HG02973 (cell line): ENCODE measurements at regions not wholly inside any gene's neighbourhood (a gene's known extent, or its start where the extent isn't known, plus 50 kb on each side); places are given as distances from the start of the nearest gene placed in this dataset.

Experiments used
- ATAC-seq: cut with Tn5 transposase; IDR thresholded peaks from one replicate; pipeline ENCODE4 v1.9.1; 2021; ENCODE audit warnings: moderate library complexity; ENCODE audit not compliant: unreplicated experiment

GRCh38 chr15:53307952-53308624 lies 451.4 kb downstream of the WDR72 start:
- no peak for ATAC-seq

- ATAC-seq = no peak
These were observed 453.9 kb downstream of the WDR72 start for GRCh38 chr15:53305554-53305953.

- no peak for ATAC-seq
These were observed 454.4 kb downstream of the WDR72 start for GRCh38 chr15:53305101-53305500.

GRCh38 chr15:53297828-53298227 lies 461.6 kb downstream of the WDR72 start:
- no peak for ATAC-seq

GRCh38 chr15:53296603-53297002 lies 462.9 kb downstream of the WDR72 start:
- no peak for ATAC-seq

GRCh38 chr15:53295574-53295973 lies 463.9 kb downstream of the WDR72 start:
- no peak for ATAC-seq

- ATAC-seq = no peak
These were observed 470.9 kb downstream of the WDR72 start for GRCh38 chr15:53288542-53288941.

- no peak for ATAC-seq
These were observed 484.5 kb upstream of the ONECUT1 start for GRCh38 chr15:53274630-53275029.

GRCh38 chr15:53272116-53272515 lies 482.0 kb upstream of the ONECUT1 start:
- ATAC-seq = no peak

GRCh38 chr15:53266176-53266575 lies 476.0 kb upstream of the ONECUT1 start:
- ATAC-seq = no peak

- no peak for ATAC-seq
These were observed 470.5 kb upstream of the ONECUT1 start for GRCh38 chr15:53260647-53261046.

GRCh38 chr15:53256457-53256856 lies 466.3 kb upstream of the ONECUT1 start:
- ATAC-seq = no peak

- ATAC-seq = no peak
These were observed 465.9 kb upstream of the ONECUT1 start for GRCh38 chr15:53256043-53256442.

- no peak for ATAC-seq
These were observed 461.9 kb upstream of the ONECUT1 start for GRCh38 chr15:53251996-53252395.

GRCh38 chr15:53251523-53251922 lies 461.4 kb upstream of the ONECUT1 start:
- no peak for ATAC-seq

GRCh38 chr15:53247041-53247708 lies 457.0 kb upstream of the ONECUT1 start:
- no peak for ATAC-seq

GRCh38 chr15:53246404-53246803 lies 456.3 kb upstream of the ONECUT1 start:
- ATAC-seq = no peak

GRCh38 chr15:53233801-53234200 lies 443.7 kb upstream of the ONECUT1 start:
- ATAC-seq = no peak

GRCh38 chr15:53230473-53230872 lies 440.3 kb upstream of the ONECUT1 start:
- no peak for ATAC-seq

GRCh38 chr15:53226559-53226958 lies 436.4 kb upstream of the ONECUT1 start:
- no peak for ATAC-seq

GRCh38 chr15:53225781-53226180 lies 435.6 kb upstream of the ONECUT1 start:
- no peak for ATAC-seq

GRCh38 chr15:53224371-53224770 lies 434.2 kb upstream of the ONECUT1 start:
- no peak for ATAC-seq

GRCh38 chr15:53223815-53224214 lies 433.7 kb upstream of the ONECUT1 start:
- no peak for ATAC-seq
